ENCODE measurements at regions not wholly inside any gene's neighbourhood (a gene's known extent, or its start where the extent isn't known, plus 50 kb on each side); places are given as distances from the start of the nearest gene placed in this dataset.

DNA sequence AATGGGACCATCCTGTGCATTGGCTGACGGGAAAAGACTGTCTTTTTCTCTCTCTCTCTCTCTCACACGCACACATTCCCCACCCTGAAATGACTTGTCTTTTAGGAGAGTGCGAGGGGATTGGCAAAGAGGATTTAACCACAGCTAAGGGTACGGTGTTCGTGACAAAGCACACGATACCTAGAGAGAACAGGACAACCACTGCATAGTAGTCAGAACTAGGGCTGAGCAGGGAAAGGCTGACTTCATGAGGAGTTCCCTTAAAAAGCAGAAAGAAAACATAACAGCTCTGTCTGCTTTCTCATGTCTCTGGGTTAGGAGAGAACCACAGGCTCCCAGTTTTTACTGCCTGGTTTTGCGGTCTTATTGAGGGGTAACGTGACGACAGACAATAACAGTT is 742.8 kb upstream of the SOX9 start:
- no peaks in the 10 kb centered on the region for H3K27me3 ChIP-seq
- no peaks in the 10 kb centered on the region for H3K9me3 ChIP-seq
- 83 to 93% (median 87%) methylated on average over 9 of the region's 9 CpGs for WGBS, 5 donors
- no peak for TF ChIP-seq CTCF (IDR thresholded peaks at IDR 0.05)
- TF ChIP-seq POLR2A (IDR thresholded peaks at IDR 0.05) = no peak
- TF ChIP-seq EP300 (IDR thresholded peaks at IDR 0.05) = no peak
- no peak for TF ChIP-seq POLR2AphosphoS5 (IDR thresholded peaks at IDR 0.05)
- DNase-seq = no peak
- no peak overlapping the region for H3K27ac ChIP-seq
- no peaks in the 10 kb centered on the region for H3K36me3 ChIP-seq
- no peaks in the 10 kb centered on the region for H3K4me1 ChIP-seq
- H3K4me3 ChIP-seq = no peak overlapping the region
- intact Hi-C loops (cut with DNase I; ENCODE audit: low total_unique reads) = no loop called here

GRCh38 chr17:71378741-71379140 is 742.1 kb upstream of the SOX9 start:
- Histone ChIP-seq H3K4me3 (no peak overlapping the region), H3K9me3 (no peaks in the 10 kb centered on the region), H3K36me3 (no peaks in the 10 kb centered on the region), H3K27me3 (no peaks in the 10 kb centered on the region), H3K4me1 (no peaks in the 10 kb centered on the region), H3K27ac (no peak overlapping the region)
- WGBS, 5 donors = 62 to 73% (median 71%) methylated on average over 3 of the region's 3 CpGs
- intact Hi-C loops (cut with DNase I; ENCODE audit: low total_unique reads) = no loop called here
- DNase-seq = no peak
- no peak for TF ChIP-seq CTCF (IDR thresholded peaks at IDR 0.05)
- TF ChIP-seq POLR2A (IDR thresholded peaks at IDR 0.05) = no peak
- TF ChIP-seq EP300 (IDR thresholded peaks at IDR 0.05) = no peak
- TF ChIP-seq POLR2AphosphoS5 (IDR thresholded peaks at IDR 0.05) = no peak

- intact Hi-C loops (cut with DNase I; ENCODE audit: low total_unique reads) = no loop called here
- no peak for DNase-seq
- Histone ChIP-seq H3K4me3 (no peak overlapping the region), H3K27ac (no peak overlapping the region), H3K36me3 (no peaks in the 10 kb centered on the region), H3K9me3 (no peaks in the 10 kb centered on the region), H3K27me3 (no peaks in the 10 kb centered on the region), H3K4me1 (no peaks in the 10 kb centered on the region)
- no peak for TF ChIP-seq POLR2A (IDR thresholded peaks at IDR 0.05)
- TF ChIP-seq POLR2AphosphoS5 (IDR thresholded peaks at IDR 0.05) = no peak
- no peak for TF ChIP-seq EP300 (IDR thresholded peaks at IDR 0.05)
- no peak for TF ChIP-seq CTCF (IDR thresholded peaks at IDR 0.05)
Measured at GRCh38 chr17:71379512-71379911, 741.3 kb upstream of the SOX9 start.

- no peak overlapping the region for H3K4me3 ChIP-seq
- DNase-seq = no peak
- H3K27ac ChIP-seq = no peak overlapping the region
- no peak for TF ChIP-seq CTCF (IDR thresholded peaks at IDR 0.05)
- TF ChIP-seq POLR2A (IDR thresholded peaks at IDR 0.05) = no peak
- TF ChIP-seq POLR2AphosphoS5 (IDR thresholded peaks at IDR 0.05) = no peak
- no peak for TF ChIP-seq EP300 (IDR thresholded peaks at IDR 0.05)
- no peaks in the 10 kb centered on the region for H3K4me1 ChIP-seq
- no peaks in the 10 kb centered on the region for H3K9me3 ChIP-seq
- intact Hi-C loops (cut with DNase I; ENCODE audit: low total_unique reads) = no loop called here
- WGBS, 5 donors = 39 to 50% (median 47%) methylated on average over 3 of the region's 3 CpGs
- H3K27me3 ChIP-seq = no peaks in the 10 kb centered on the region
- H3K36me3 ChIP-seq = no peaks in the 10 kb centered on the region
Measured at GRCh38 chr17:71380535-71380934, 740.3 kb upstream of the SOX9 start.

Measured in stomach (tissue), 8 donors.